Erythroblast (primary cell): ENCODE measurements at regions not wholly inside any gene's neighbourhood (a gene's known extent, or its start where the extent isn't known, plus 50 kb on each side); places are given as distances from the start of the nearest gene placed in this dataset.

Experiments used
- GATA1 ChIP-seq: IDR thresholded peaks from 2 replicates; pipeline ENCODE4 v1.6.1; 2011; ENCODE audit warnings: low read depth, mild to moderate bottlenecking, control low read depth, low read length, moderate library complexity
- POLR2A ChIP-seq: IDR thresholded peaks from 2 replicates; pipeline ENCODE4 v1.6.1; 2011; ENCODE audit warnings: mild to moderate bottlenecking, low read length

- TF ChIP-seq POLR2A = no peak
- no peak for TF ChIP-seq GATA1
These were observed 332.2 kb downstream of the CCSER2 start for GRCh38 chr10:84660450-84661159.
